ENCODE measurements at regions not wholly inside any gene's neighbourhood (a gene's known extent, or its start where the extent isn't known, plus 50 kb on each side); places are given as distances from the start of the nearest gene placed in this dataset.
"Not testable (repeated sequence)": the region's sequence is repeated elsewhere in the genome, so short reads cannot be mapped to it uniquely, and the experiment has no call there.

- Mint-ChIP-seq H3K4me3 (peak overlapping the region in 3 of 4 donors; percentile 1 to 81 (median 20)), H3K36me3 (peaks cover 5% of the 10 kb centered on the region), H3K4me1 (peaks cover 58 to 68% (median 60%) of the 10 kb centered on the region in 3 donors), H3K27me3 (no peaks in the 10 kb centered on the region), H3K9me3 (no peaks in the 10 kb centered on the region), H3K27ac (peak overlapping the region; percentile 80 to 88 (median 81))
Measured at GRCh38 chr6:150691463-150691862, 91.8 kb downstream of the PLEKHG1 start.

GRCh38 chr6:150692604-150693003, 92.9 kb downstream of the PLEKHG1 start:
- H3K4me3 Mint-ChIP-seq, result peak overlapping the region in 1 of 4 donors; percentile 69
- H3K27ac Mint-ChIP-seq, result no peak overlapping the region
- no peaks in the 10 kb centered on the region for H3K9me3 Mint-ChIP-seq
- no peaks in the 10 kb centered on the region for H3K27me3 Mint-ChIP-seq
- H3K4me1 Mint-ChIP-seq, result peaks cover 57 to 66% (median 60%) of the 10 kb centered on the region in 3 donors
- peaks cover 5% of the 10 kb centered on the region for H3K36me3 Mint-ChIP-seq

GRCh38 chr6:150694889-150695288, 95.2 kb downstream of the PLEKHG1 start:
- Mint-ChIP-seq H3K27ac (peak overlapping the region in 2 of 3 donors; percentile 20 to 59), H3K9me3 (no peaks in the 10 kb centered on the region), H3K4me3 (peak overlapping the region in 2 of 4 donors; percentile 16 to 69), H3K4me1 (peaks cover 64 to 73% (median 64%) of the 10 kb centered on the region in 3 donors), H3K27me3 (no peaks in the 10 kb centered on the region), H3K36me3 (peaks cover 5% of the 10 kb centered on the region)

GRCh38 chr6:150695652-150696051, 96.0 kb downstream of the PLEKHG1 start:
- Mint-ChIP-seq H3K27ac (peak overlapping the region in 1 of 3 donors; percentile 59), H3K27me3 (no peaks in the 10 kb centered on the region), H3K9me3 (no peaks in the 10 kb centered on the region), H3K36me3 (peaks cover 5% of the 10 kb centered on the region), H3K4me1 (peaks cover 57 to 66% (median 57%) of the 10 kb centered on the region in 3 donors), H3K4me3 (peak overlapping the region in 1 of 4 donors; percentile 58)

GRCh38 chr6:150696190-150696589, 96.5 kb downstream of the PLEKHG1 start:
- Mint-ChIP-seq H3K36me3 (peaks cover 5% of the 10 kb centered on the region), H3K27me3 (no peaks in the 10 kb centered on the region), H3K4me1 (peaks cover 52 to 64% (median 53%) of the 10 kb centered on the region in 3 donors), H3K9me3 (no peaks in the 10 kb centered on the region), H3K27ac (peak overlapping the region in 1 of 3 donors; percentile 85), H3K4me3 (peak overlapping the region in 1 of 4 donors; percentile 27)

GRCh38 chr6:150696918-150697317, 97.2 kb downstream of the PLEKHG1 start:
- Mint-ChIP-seq H3K27ac (peak overlapping the region in 2 of 3 donors; percentile 40 to 85), H3K4me1 (peaks cover 48 to 57% (median 50%) of the 10 kb centered on the region in 3 donors), H3K4me3 (peak overlapping the region in 3 of 4 donors; percentile 54 to 87 (median 67))
- not testable (repeated sequence) for H3K36me3 Mint-ChIP-seq, H3K27me3 Mint-ChIP-seq, H3K9me3 Mint-ChIP-seq

- Mint-ChIP-seq H3K4me1 (peaks cover 46 to 55% (median 50%) of the 10 kb centered on the region in 3 donors), H3K36me3 (peaks cover 4% of the 10 kb centered on the region), H3K27ac (peak overlapping the region in 1 of 3 donors; percentile 85), H3K4me3 (peak overlapping the region in 3 of 4 donors; percentile 54 to 87 (median 70)), H3K27me3 (no peaks in the 10 kb centered on the region), H3K9me3 (no peaks in the 10 kb centered on the region)
Measured at GRCh38 chr6:150697515-150697914, 97.8 kb downstream of the PLEKHG1 start.

- H3K4me3 Mint-ChIP-seq, result peak overlapping the region in 3 of 4 donors; percentile 7 to 87 (median 72)
- peaks cover 2% of the 10 kb centered on the region for H3K36me3 Mint-ChIP-seq
- no peaks in the 10 kb centered on the region for H3K27me3 Mint-ChIP-seq
- H3K27ac Mint-ChIP-seq, result peak overlapping the region in 2 of 3 donors; percentile 52 to 60
- peaks cover 44 to 56% (median 51%) of the 10 kb centered on the region in 3 donors for H3K4me1 Mint-ChIP-seq
- H3K9me3 Mint-ChIP-seq, result no peaks in the 10 kb centered on the region
Measured at GRCh38 chr6:150698391-150698790, 98.7 kb downstream of the PLEKHG1 start.

- H3K27ac Mint-ChIP-seq, result peak overlapping the region; percentile 33 to 86 (median 58)
- peaks cover 6% of the 10 kb centered on the region for H3K36me3 Mint-ChIP-seq
- no peaks in the 10 kb centered on the region for H3K27me3 Mint-ChIP-seq
- peaks cover 29 to 50% (median 43%) of the 10 kb centered on the region in 3 donors for H3K4me1 Mint-ChIP-seq
- H3K4me3 Mint-ChIP-seq, result peak overlapping the region in 1 of 4 donors; percentile 34
- no peaks in the 10 kb centered on the region for H3K9me3 Mint-ChIP-seq
Measured at GRCh38 chr6:150702675-150703074, 103.0 kb downstream of the PLEKHG1 start.

- Mint-ChIP-seq H3K36me3 (peaks cover 6% of the 10 kb centered on the region), H3K4me3 (peak overlapping the region in 1 of 4 donors; percentile 81), H3K9me3 (no peaks in the 10 kb centered on the region), H3K4me1 (peaks cover 29 to 53% (median 36%) of the 10 kb centered on the region in 3 donors), H3K27ac (peak overlapping the region in 2 of 3 donors; percentile 19 to 84), H3K27me3 (no peaks in the 10 kb centered on the region)
Measured at GRCh38 chr6:150704447-150705192, 104.9 kb downstream of the PLEKHG1 start.

- peaks cover 10% of the 10 kb centered on the region for H3K36me3 Mint-ChIP-seq
- H3K4me3 Mint-ChIP-seq, result no peak overlapping the region
- peak overlapping the region in 2 of 3 donors; percentile 19 to 20 for H3K27ac Mint-ChIP-seq
- H3K9me3 Mint-ChIP-seq, result no peaks in the 10 kb centered on the region
- H3K4me1 Mint-ChIP-seq, result peaks cover 29 to 49% (median 34%) of the 10 kb centered on the region in 3 donors
- no peaks in the 10 kb centered on the region for H3K27me3 Mint-ChIP-seq
Measured at GRCh38 chr6:150705392-150705791, 105.7 kb downstream of the PLEKHG1 start.

- no peak overlapping the region for H3K27ac Mint-ChIP-seq
- no peaks in the 10 kb centered on the region for H3K9me3 Mint-ChIP-seq
- H3K36me3 Mint-ChIP-seq, result peaks cover 8% of the 10 kb centered on the region
- H3K4me3 Mint-ChIP-seq, result peak overlapping the region in 1 of 4 donors; percentile 5
- H3K27me3 Mint-ChIP-seq, result no peaks in the 10 kb centered on the region
- peaks cover 21 to 37% (median 23%) of the 10 kb centered on the region in 3 donors for H3K4me1 Mint-ChIP-seq
Measured at GRCh38 chr6:150710236-150710635, 110.6 kb downstream of the PLEKHG1 start.

GRCh38 chr6:150711061-150711460, 111.4 kb downstream of the PLEKHG1 start:
- Mint-ChIP-seq H3K27me3 (no peaks in the 10 kb centered on the region), H3K4me1 (peaks cover 17 to 31% (median 18%) of the 10 kb centered on the region in 3 donors), H3K9me3 (no peaks in the 10 kb centered on the region), H3K4me3 (no peak overlapping the region), H3K36me3 (peaks cover 8% of the 10 kb centered on the region), H3K27ac (no peak overlapping the region)

- peaks cover 13% of the 10 kb centered on the region for H3K36me3 Mint-ChIP-seq
- H3K9me3 Mint-ChIP-seq, result no peaks in the 10 kb centered on the region
- no peaks in the 10 kb centered on the region for H3K27me3 Mint-ChIP-seq
- peaks cover 19 to 34% (median 21%) of the 10 kb centered on the region in 3 donors for H3K4me1 Mint-ChIP-seq
- no peak overlapping the region for H3K4me3 Mint-ChIP-seq
- H3K27ac Mint-ChIP-seq, result peak overlapping the region in 1 of 3 donors; percentile 58
Measured at GRCh38 chr6:150711584-150712504, 112.2 kb downstream of the PLEKHG1 start.
